ENCODE measurements at regions not wholly inside any gene's neighbourhood (a gene's known extent, or its start where the extent isn't known, plus 50 kb on each side); places are given as distances from the start of the nearest gene placed in this dataset.

DNA sequence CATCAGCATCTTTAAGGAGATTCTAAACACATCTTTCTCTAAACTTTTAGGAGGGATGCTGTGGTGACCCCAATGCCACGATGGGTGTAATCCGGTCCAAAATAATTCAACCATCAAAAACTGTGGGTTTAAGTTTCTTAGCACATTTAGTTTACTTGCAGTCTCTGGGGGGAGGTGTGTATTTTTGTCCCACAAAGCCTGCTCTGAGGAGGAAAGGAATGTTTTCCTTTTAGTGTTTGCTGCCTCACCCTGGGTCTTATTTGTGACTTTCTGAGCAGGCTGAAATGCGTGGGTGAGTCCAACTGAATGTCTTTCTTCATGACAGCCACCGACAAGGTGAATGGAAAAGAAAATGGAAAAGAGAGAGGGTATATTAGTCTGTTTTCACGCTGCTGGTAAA, 1324.7 kb downstream of the AACS start:
- TF ChIP-seq, protein P1, sequence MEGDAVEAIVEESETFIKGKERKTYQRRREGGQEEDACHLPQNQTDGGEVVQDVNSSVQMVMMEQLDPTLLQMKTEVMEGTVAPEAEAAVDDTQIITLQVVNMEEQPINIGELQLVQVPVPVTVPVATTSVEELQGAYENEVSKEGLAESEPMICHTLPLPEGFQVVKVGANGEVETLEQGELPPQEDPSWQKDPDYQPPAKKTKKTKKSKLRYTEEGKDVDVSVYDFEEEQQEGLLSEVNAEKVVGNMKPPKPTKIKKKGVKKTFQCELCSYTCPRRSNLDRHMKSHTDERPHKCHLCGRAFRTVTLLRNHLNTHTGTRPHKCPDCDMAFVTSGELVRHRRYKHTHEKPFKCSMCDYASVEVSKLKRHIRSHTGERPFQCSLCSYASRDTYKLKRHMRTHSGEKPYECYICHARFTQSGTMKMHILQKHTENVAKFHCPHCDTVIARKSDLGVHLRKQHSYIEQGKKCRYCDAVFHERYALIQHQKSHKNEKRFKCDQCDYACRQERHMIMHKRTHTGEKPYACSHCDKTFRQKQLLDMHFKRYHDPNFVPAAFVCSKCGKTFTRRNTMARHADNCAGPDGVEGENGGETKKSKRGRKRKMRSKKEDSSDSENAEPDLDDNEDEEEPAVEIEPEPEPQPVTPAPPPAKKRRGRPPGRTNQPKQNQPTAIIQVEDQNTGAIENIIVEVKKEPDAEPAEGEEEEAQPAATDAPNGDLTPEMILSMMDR (IDR thresholded peaks at IDR 0.05; ENCODE audit: insufficient read depth, low read length, poor library complexity, severe bottlenecking), result no peak
- Histone ChIP-seq H3K36me3 (ENCODE audit: control insufficient read depth, insufficient read depth, low read length) (no peaks in the 10 kb centered on the region), H3K27me3 (ENCODE audit: control insufficient read depth, insufficient read depth, low read length) (no peaks in the 10 kb centered on the region), H3K4me3 (ENCODE audit: low read depth, low read length) (no peak overlapping the region)
- DNase-seq (ENCODE audit: low read depth), result no peak

DNA sequence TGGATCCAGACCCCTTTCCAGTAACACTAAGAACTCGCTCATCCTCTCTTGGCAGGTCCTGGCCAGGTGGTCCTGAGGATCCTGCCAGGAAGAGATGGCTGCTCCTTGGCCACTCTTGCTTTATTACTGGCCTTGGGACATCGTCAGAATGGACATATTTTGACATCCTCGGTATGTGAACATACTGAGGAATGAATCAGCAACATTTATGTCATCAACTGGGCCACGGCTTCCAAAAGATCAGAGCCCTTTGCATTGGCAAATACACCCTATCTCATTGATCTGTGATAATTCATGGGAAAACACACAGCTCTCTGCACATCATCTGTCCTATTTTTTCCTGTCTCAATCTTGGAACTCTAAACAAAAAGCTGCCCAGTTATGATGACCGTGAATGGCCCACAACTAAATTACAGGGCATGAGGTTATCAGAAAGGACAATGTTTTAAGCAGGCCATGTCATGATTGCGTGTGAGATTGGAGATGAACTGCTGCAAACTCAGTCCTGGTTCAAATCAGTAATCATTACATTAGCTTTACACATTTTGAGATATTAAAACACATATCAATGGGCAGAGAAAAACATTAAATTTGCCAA, 1325.8 kb downstream of the AACS start:
- no peaks in the 10 kb centered on the region for H3K36me3 ChIP-seq (ENCODE audit: control insufficient read depth, insufficient read depth, low read length)
- H3K4me3 ChIP-seq (ENCODE audit: low read depth, low read length), result no peak overlapping the region
- DNase-seq (ENCODE audit: low read depth), result no peak
- TF ChIP-seq, protein P1 (IDR thresholded peaks at IDR 0.05; ENCODE audit: insufficient read depth, low read length, poor library complexity, severe bottlenecking), result no peak
- no peaks in the 10 kb centered on the region for H3K27me3 ChIP-seq (ENCODE audit: control insufficient read depth, insufficient read depth, low read length)

DNA sequence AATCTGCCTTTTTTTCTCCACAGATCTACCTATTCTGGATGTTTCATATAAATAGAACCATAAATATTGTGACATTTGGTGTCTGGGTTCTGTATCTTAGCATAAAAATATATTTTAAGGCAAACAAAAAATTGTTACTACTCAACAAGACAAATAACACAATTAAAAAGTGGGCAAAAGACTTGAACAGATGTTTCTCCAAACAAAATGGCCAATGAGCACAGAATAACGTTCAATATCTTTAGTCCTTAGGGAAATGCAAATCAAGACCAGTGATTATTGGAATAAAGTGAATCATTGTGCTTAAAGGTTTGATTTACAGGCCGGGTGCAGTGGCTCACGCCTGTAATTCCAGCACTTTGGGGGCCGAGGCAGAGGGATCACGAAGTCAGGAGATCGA, 1331.3 kb downstream of the AACS start:
- no peak overlapping the region for H3K4me3 ChIP-seq (ENCODE audit: low read depth, low read length)
- no peak for DNase-seq (ENCODE audit: low read depth)
- no peaks in the 10 kb centered on the region for H3K27me3 ChIP-seq (ENCODE audit: control insufficient read depth, insufficient read depth, low read length)
- no peaks in the 10 kb centered on the region for H3K36me3 ChIP-seq (ENCODE audit: control insufficient read depth, insufficient read depth, low read length)
- TF ChIP-seq, protein P1 (IDR thresholded peaks at IDR 0.05; ENCODE audit: insufficient read depth, low read length, poor library complexity, severe bottlenecking), result no peak

DNA sequence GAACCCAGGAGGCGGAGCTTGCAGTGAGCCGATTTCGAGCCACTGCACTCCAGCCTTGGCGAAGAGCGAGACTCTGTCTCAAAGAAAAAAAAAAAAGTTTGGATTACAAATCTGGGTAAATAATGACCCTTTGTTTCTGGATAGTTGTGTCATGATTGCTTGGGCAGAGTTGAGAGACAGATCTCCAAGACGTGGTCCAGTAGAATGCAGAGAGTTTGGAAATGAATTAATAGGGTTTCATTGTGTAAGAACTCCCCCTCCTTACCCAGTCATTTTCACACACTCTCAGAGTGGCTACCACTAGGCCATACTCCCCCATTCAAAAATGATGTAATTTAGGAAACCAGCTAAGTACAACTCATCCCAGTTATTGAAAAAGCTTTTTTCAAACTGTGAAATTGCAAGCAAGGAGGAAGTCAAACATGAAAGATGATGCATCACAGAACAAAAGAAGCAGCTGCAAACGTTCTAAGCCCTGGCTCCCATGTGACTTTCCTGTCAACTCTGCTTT, 1331.9 kb downstream of the AACS start:
- TF ChIP-seq, protein P1 (IDR thresholded peaks at IDR 0.05; ENCODE audit: insufficient read depth, low read length, poor library complexity, severe bottlenecking), result no peak
- DNase-seq (ENCODE audit: low read depth), result no peak
- H3K4me3 ChIP-seq (ENCODE audit: low read depth, low read length), result no peak overlapping the region
- H3K27me3 ChIP-seq (ENCODE audit: control insufficient read depth, insufficient read depth, low read length), result no peaks in the 10 kb centered on the region
- no peaks in the 10 kb centered on the region for H3K36me3 ChIP-seq (ENCODE audit: control insufficient read depth, insufficient read depth, low read length)

DNA sequence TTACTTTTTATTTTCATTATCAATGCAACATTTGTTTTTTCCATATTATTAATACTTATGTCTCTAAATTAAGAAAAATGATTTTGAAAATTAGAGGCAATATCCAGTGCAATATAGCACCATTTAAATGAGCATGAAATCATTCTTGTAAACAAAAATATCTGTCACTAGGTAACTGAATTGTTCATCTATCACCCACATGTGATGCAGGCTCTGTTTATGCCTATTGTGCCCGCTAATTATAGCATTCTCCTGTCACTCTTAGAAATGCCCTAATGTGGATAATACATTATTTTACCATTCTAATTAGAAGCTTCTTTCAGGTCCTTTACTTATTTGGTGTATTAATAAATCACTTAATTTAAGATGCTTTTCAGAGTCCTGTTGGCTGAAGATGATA, 1332.4 kb downstream of the AACS start:
- H3K36me3 ChIP-seq (ENCODE audit: control insufficient read depth, insufficient read depth, low read length), result no peaks in the 10 kb centered on the region
- no peak for DNase-seq (ENCODE audit: low read depth)
- no peaks in the 10 kb centered on the region for H3K27me3 ChIP-seq (ENCODE audit: control insufficient read depth, insufficient read depth, low read length)
- H3K4me3 ChIP-seq (ENCODE audit: low read depth, low read length), result no peak overlapping the region
- TF ChIP-seq, protein P1 (IDR thresholded peaks at IDR 0.05; ENCODE audit: insufficient read depth, low read length, poor library complexity, severe bottlenecking), result no peak

DNA sequence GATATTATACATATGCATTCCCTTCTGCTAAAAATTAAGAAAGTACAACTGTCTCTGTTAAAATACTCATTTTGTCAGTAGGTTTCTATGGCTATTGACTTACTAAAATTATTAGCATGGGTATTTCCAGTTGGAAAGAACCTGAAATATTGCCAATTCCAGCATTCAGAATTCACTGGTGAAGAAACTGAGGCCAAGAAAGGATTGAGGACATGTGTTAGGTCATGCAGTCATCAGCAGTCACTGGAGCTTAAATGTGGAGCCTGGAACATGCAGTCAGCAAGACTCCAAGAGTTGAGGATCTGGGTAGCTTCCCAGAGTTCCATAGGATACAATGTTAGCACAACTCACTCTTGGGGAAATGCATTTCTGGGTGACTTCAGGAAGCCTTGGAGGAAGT, 1335.6 kb downstream of the AACS start:
- DNase-seq (ENCODE audit: low read depth), result no peak
- Histone ChIP-seq H3K27me3 (ENCODE audit: control insufficient read depth, insufficient read depth, low read length) (no peaks in the 10 kb centered on the region), H3K4me3 (ENCODE audit: low read depth, low read length) (no peak overlapping the region), H3K36me3 (ENCODE audit: control insufficient read depth, insufficient read depth, low read length) (no peaks in the 10 kb centered on the region)
- TF ChIP-seq, protein P1 (IDR thresholded peaks at IDR 0.05; ENCODE audit: insufficient read depth, low read length, poor library complexity, severe bottlenecking), result no peak
